HEK293 (cell line): ENCODE measurements at regions not wholly inside any gene's neighbourhood (a gene's known extent, or its start where the extent isn't known, plus 50 kb on each side); places are given as distances from the start of the nearest gene placed in this dataset.

Experiments
- KLF7 ChIP-seq: fragments of 450-650 bp; formaldehyde crosslinking; IDR thresholded peaks from 2 replicates; pipeline ENCODE4 v1.5.1; 2016; ENCODE audit warnings: missing biosample characterization, missing genetic modification characterization, borderline replicate concordance
- SCRT2 ChIP-seq: fragments of 450-650 bp; formaldehyde crosslinking; IDR thresholded peaks from 2 replicates; pipeline ENCODE4 v1.5.1; 2016; ENCODE audit warnings: missing biosample characterization, missing genetic modification characterization
- SP3 ChIP-seq: fragments of 450-650 bp; formaldehyde crosslinking; IDR thresholded peaks from 2 replicates; pipeline ENCODE4 v1.5.1; 2016; ENCODE audit warnings: missing biosample characterization, missing genetic modification characterization
- ZNF155 ChIP-seq: fragments of 450-650 bp; formaldehyde crosslinking; IDR thresholded peaks from 2 replicates; pipeline ENCODE4 v1.5.1; 2016; ENCODE audit warnings: missing biosample characterization, missing genetic modification characterization
- ZNF660 ChIP-seq: fragments of 450-650 bp; IDR thresholded peaks from 2 replicates; pipeline ENCODE4 v1.5.1; 2018; ENCODE audit warnings: missing biosample characterization, mild to moderate bottlenecking, missing genetic modification characterization
- TF ChIP-seq, protein P1 (sequence below): fragments of 450-650 bp; formaldehyde crosslinking; IDR thresholded peaks from 2 replicates; pipeline ENCODE4 v1.5.1; 2017; ENCODE audit warnings: missing biosample characterization, missing genetic modification characterization
- TF ChIP-seq, protein P2 (sequence below): IDR thresholded peaks from 2 replicates; pipeline ENCODE4 v1.6.1; 2011; ENCODE audit warnings: mild to moderate bottlenecking, low read depth, low read length, borderline replicate concordance
- TF ChIP-seq, protein P3 (sequence below): fragments of 450-650 bp; formaldehyde crosslinking; IDR thresholded peaks from 2 replicates; pipeline ENCODE4 v1.5.1; 2016; ENCODE audit warnings: missing biosample characterization, missing genetic modification characterization, low read depth
- TF ChIP-seq, protein P4 (sequence below): fragments of 450-650 bp; formaldehyde crosslinking; IDR thresholded peaks from 2 replicates; pipeline ENCODE4 v1.5.1; 2016; ENCODE audit warnings: missing biosample characterization, missing genetic modification characterization

DNA sequence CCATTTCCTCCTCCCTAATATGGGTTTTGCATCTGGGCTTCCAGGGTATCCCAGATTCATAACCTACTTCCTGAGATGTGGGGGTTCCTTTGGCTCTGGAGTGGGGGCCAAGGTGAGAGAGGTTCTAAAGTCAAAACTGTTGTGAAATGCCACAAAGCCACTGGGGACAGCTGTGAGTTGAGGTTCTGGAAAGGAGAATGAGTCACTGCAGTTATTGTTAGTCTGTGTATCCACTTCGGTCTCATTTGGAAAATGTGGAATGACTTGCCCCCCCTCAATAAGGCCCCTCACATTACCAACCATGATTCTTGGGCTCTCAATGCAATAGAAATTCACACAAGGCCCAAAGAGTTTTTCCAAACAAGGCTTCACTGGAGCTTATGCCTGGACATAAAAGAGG lies 51.1 kb upstream of the LGALSL start:
- TF ChIP-seq ZNF660 (tag by site-specific recombination): no peak
- no peak for TF ChIP-seq ZNF155 (tag by site-specific recombination)
- TF ChIP-seq SCRT2 (tag by site-specific recombination): no peak
- no peak for TF ChIP-seq SP3 (tag by site-specific recombination)
- TF ChIP-seq, protein P1, sequence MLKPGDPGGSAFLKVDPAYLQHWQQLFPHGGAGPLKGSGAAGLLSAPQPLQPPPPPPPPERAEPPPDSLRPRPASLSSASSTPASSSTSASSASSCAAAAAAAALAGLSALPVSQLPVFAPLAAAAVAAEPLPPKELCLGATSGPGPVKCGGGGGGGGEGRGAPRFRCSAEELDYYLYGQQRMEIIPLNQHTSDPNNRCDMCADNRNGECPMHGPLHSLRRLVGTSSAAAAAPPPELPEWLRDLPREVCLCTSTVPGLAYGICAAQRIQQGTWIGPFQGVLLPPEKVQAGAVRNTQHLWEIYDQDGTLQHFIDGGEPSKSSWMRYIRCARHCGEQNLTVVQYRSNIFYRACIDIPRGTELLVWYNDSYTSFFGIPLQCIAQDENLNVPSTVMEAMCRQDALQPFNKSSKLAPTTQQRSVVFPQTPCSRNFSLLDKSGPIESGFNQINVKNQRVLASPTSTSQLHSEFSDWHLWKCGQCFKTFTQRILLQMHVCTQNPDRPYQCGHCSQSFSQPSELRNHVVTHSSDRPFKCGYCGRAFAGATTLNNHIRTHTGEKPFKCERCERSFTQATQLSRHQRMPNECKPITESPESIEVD (tag by site-specific recombination): no peak
- TF ChIP-seq, protein P2, sequence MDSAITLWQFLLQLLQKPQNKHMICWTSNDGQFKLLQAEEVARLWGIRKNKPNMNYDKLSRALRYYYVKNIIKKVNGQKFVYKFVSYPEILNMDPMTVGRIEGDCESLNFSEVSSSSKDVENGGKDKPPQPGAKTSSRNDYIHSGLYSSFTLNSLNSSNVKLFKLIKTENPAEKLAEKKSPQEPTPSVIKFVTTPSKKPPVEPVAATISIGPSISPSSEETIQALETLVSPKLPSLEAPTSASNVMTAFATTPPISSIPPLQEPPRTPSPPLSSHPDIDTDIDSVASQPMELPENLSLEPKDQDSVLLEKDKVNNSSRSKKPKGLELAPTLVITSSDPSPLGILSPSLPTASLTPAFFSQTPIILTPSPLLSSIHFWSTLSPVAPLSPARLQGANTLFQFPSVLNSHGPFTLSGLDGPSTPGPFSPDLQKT: no peak
- TF ChIP-seq, protein P3, sequence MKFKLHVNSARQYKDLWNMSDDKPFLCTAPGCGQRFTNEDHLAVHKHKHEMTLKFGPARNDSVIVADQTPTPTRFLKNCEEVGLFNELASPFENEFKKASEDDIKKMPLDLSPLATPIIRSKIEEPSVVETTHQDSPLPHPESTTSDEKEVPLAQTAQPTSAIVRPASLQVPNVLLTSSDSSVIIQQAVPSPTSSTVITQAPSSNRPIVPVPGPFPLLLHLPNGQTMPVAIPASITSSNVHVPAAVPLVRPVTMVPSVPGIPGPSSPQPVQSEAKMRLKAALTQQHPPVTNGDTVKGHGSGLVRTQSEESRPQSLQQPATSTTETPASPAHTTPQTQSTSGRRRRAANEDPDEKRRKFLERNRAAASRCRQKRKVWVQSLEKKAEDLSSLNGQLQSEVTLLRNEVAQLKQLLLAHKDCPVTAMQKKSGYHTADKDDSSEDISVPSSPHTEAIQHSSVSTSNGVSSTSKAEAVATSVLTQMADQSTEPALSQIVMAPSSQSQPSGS (tag by site-specific recombination): no peak
- TF ChIP-seq, protein P4, sequence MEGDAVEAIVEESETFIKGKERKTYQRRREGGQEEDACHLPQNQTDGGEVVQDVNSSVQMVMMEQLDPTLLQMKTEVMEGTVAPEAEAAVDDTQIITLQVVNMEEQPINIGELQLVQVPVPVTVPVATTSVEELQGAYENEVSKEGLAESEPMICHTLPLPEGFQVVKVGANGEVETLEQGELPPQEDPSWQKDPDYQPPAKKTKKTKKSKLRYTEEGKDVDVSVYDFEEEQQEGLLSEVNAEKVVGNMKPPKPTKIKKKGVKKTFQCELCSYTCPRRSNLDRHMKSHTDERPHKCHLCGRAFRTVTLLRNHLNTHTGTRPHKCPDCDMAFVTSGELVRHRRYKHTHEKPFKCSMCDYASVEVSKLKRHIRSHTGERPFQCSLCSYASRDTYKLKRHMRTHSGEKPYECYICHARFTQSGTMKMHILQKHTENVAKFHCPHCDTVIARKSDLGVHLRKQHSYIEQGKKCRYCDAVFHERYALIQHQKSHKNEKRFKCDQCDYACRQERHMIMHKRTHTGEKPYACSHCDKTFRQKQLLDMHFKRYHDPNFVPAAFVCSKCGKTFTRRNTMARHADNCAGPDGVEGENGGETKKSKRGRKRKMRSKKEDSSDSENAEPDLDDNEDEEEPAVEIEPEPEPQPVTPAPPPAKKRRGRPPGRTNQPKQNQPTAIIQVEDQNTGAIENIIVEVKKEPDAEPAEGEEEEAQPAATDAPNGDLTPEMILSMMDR (tag by site-specific recombination): no peak
- TF ChIP-seq KLF7: no peak
